ACHN (cell line): ENCODE measurements at regions not wholly inside any gene's neighbourhood (a gene's known extent, or its start where the extent isn't known, plus 50 kb on each side); places are given as distances from the start of the nearest gene placed in this dataset.
A peak's percentile ranks its signal among the peaks of the same experiment; 100 is the strongest.

Experiments
- DNase-seq: peaks from one replicate; pipeline ENCODE4 v3.0.0-alpha.2; 2015
- in situ Hi-C: cut with HindIII; loops from 2 replicates; pipeline ENCODE4 v1.10.0; 2017; ENCODE audit warnings: low sequenced_read_pairs, low pct_ligation_motif_present, low pct_unique_long_range_greater_than_20kb

- DNase-seq, result no peak
- in situ Hi-C loops, result no loop called here
Measured at GRCh38 chr13:73411067-73411809, 352.4 kb downstream of the KLF5 start.

DNA sequence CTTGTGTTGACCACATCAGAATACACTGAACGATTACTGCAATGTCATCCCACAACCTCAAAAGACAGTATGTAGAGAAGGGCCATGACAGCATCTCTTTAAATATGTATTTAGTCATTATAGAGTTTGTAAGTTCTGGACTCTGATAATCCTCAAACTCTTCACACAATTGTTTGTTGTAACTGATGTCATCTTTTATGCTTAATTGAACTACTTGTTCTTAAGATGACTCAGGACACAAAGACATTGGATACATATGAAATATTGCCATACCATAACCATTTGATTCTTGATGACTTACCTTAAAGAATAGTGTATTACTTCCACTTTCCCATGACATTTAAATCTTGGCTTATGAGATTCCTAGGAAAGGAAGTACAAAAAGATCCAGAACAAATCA lies 347.6 kb downstream of the KLF5 start:
- no peak for DNase-seq
- in situ Hi-C loops, result no loop called here

GRCh38 chr13:73404581-73404980 lies 345.8 kb downstream of the KLF5 start:
- in situ Hi-C loops, result no loop called here
- DNase-seq, result no peak

DNA sequence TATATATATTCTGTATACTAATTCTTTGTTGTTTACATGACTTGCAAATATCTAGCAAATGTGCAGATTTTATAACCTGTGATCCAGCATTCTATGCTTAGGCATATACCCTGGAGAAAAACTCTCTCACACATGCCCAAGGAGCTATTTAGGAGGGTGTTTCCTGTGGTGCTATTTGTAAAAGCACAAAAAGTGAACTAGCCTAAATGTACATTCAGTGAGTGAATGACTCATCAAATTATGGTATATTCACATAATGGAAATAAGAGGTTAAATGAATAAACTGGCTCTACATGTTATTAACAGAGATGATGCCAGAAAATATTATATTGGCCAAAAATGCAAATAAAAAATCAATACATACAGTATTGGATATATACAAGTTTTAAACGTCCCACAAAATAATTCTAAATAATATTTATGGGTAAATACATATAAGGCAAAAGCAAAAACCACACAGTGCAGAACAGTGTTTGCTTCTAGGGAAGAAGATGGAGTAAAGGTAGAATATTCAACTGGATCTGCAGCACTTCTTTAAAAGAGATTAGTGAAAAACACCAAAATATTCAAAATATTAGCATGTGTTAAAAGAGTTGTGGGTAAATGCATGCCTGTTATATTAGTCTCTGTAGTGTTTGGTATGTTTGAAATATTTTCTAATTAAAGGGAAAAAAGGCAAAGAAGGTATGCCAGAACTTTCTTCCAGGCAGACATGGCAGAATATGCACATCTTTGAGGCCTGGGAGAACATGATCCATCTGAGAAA lies 344.7 kb downstream of the KLF5 start:
- in situ Hi-C loops, result no loop called here
- DNase-seq, result no peak

GRCh38 chr13:73401769-73402168 lies 343.0 kb downstream of the KLF5 start:
- peak; percentile 4 for DNase-seq
- in situ Hi-C loops, result no loop called here

- in situ Hi-C loops, result no loop called here
- no peak for DNase-seq
Measured at GRCh38 chr13:73399347-73400216, 340.8 kb downstream of the KLF5 start.

DNA sequence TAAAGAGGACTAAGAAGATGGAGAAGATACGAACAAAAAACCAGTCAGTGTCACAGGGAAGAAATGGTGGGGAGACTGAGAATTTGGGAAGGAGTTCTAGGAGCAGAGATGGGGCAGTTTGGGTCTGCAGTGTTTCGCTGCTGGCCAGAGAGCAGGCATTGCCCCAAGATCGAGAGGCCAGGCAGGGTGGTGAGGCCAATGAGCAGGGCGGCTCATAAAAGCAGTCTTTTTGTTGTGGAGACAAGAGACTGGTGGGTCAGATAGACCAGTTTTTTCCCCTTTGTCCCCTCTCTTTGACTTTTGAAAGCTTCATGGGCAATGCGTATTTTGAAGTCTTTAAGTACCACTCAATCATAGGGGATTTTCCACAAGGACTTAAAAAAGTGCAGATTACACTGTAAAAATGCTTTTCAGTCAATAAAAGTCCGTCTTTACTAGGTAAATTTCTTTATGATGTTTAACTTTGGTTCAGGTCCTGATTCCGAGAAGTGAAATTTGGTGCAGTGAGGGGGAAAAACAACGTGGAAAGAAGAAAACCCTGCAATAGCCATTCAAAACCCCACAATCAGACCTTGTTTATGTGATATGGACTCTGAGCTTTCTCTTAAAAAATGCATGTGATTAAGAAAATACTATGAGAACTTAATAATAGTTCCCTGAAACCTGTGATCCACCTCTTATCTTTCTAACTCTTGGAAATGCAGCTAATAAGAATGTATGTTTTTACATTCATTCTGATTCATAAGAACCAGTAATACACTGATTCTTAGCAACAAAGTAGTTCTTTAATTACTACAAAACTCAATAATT lies 338.9 kb downstream of the KLF5 start:
- in situ Hi-C loops, result no loop called here
- no peak for DNase-seq

GRCh38 chr13:73394066-73394465 lies 335.3 kb downstream of the KLF5 start:
- no peak for DNase-seq
- in situ Hi-C loops, result no loop called here

GRCh38 chr13:73390100-73390499 lies 331.3 kb downstream of the KLF5 start:
- no peak for DNase-seq
- in situ Hi-C loops, result no loop called here

DNA sequence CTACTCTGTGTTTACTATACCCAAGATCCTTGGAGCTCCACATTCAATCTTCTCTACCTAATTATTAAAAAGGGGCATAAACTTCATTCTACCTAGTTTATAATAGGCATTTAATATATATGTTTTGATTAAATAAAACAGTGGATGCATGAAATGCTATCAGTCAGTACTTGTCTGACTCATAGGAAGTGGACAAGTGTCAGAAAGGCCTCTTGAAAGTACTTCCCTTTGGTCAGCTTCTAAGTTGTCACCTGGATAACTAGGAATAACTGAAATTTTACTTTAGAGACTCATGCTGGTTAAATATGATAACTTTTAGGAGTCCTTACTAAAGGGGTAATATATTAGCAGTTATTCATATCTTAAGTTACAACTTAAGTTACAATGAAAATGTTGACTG lies 329.8 kb downstream of the KLF5 start:
- in situ Hi-C loops, result no loop called here
- no peak for DNase-seq

DNA sequence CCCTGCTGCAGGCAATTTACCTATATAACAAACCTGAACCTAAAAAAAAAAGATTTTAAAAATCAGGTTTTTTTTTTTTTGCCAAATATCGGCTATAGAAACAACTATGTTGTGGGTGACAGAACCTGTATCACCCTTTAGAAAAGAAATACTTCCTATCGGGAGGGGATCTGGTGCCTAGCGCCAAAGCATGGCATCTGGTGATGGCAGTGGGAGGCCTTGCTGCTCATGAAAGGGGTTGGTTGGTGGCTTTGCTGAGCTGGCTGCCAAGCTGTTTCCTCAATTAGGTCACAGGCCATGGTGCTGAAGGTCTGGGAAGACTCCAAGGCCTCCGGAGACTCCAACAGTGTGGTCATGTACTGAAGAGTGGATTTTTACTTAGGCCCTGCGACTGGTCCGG lies 328.5 kb downstream of the KLF5 start:
- DNase-seq, result no peak
- in situ Hi-C loops, result no loop called here

- in situ Hi-C loops, result no loop called here
- DNase-seq, result no peak
Measured at GRCh38 chr13:73385848-73386247, 327.0 kb downstream of the KLF5 start.

- in situ Hi-C loops, result no loop called here
- no peak for DNase-seq
Measured at GRCh38 chr13:73372666-73373627, 314.1 kb downstream of the KLF5 start.

DNA sequence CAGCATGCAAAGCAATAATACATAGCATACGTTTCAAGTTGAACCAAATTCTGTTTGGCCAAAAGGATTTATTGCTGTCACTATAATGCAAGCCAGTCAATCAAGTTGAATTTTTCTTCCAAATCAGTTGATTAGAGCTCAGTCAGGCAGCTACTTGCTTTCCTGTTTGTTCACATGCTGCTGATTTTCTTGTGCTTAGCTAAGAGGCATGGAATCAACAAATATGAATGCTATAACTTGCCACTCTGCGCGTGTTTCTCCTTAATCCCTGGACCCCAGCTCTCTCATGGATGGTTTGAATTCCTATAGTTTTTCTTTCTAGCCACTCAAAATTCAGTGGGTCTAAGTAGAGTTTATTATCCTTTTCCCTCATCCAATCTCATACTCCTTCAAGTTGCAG lies 311.3 kb downstream of the KLF5 start:
- DNase-seq, result no peak
- in situ Hi-C loops, result no loop called here

- DNase-seq, result no peak
- in situ Hi-C loops, result no loop called here
Measured at GRCh38 chr13:73369095-73369494, 310.3 kb downstream of the KLF5 start.

DNA sequence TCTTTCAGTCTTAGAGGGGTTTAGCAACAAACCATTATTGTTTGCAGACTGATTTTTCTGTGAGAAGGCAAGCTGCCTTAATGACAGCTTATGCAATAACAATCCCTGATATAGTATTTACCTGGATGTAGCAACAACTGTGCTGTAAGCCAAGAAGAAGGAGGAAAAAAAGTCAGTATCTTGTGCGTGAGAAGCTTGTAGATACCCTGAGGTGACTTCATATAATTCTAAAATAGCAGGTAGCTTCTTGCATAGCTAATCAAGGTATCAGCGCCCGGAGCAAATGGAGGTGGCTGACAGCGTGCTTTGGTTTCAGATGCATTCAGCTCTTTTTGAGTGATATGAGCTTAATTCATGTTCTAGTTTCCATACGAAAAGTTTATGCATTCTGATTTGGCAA lies 309.8 kb downstream of the KLF5 start:
- in situ Hi-C loops, result no loop called here
- DNase-seq, result no peak

GRCh38 chr13:73367886-73368285 lies 309.1 kb downstream of the KLF5 start:
- DNase-seq, result no peak
- in situ Hi-C loops, result no loop called here
